ENCODE measurements at regions not wholly inside any gene's neighbourhood (a gene's known extent, or its start where the extent isn't known, plus 50 kb on each side); places are given as distances from the start of the nearest gene placed in this dataset.
A peak's percentile ranks its signal among the peaks of the same experiment; 100 is the strongest.
"Not testable (repeated sequence)": the region's sequence is repeated elsewhere in the genome, so short reads cannot be mapped to it uniquely, and the experiment has no call there.

GRCh38 chr17:13885953-13886889, 183.1 kb upstream of the COX10 start:
- Histone ChIP-seq H3K36me3 (ENCODE audit: insufficient read depth in 1 of 2, low read depth in 1 of 2) (no peaks in the 10 kb centered on the region), H3K4me3 (no peak overlapping the region), H3K27ac (no peak overlapping the region), H3K27me3 (ENCODE audit: insufficient read depth in 3 of 3, low read length in 2 of 3) (peaks cover 0 to 2% (median 0%) of the 10 kb centered on the region in 3 donors), H3K4me1 (no peaks in the 10 kb centered on the region), H3K9me3 (peaks cover 6% of the 10 kb centered on the region)
- no peak for TF ChIP-seq CTCF (IDR thresholded peaks at IDR 0.05)
- WGBS, 3 donors, result 45 to 56% (median 56%) methylated on average over 6 of the region's 6 CpGs
- ATAC-seq, result no peak
- intact Hi-C loops (cut with DNase I), result no loop called here
- DNase-seq, result no peak

- 42 to 45% (median 44%) methylated on average over 7 of the region's 7 CpGs for WGBS, 3 donors
- ATAC-seq (no peak), DNase-seq (peak in 1 of 2 donors; percentile 14)
- Histone ChIP-seq H3K36me3 (ENCODE audit: insufficient read depth in 1 of 2, low read depth in 1 of 2) (no peaks in the 10 kb centered on the region), H3K9me3 (no peaks in the 10 kb centered on the region), H3K4me1 (no peaks in the 10 kb centered on the region), H3K4me3 (no peak overlapping the region), H3K27ac (no peak overlapping the region), H3K27me3 (ENCODE audit: insufficient read depth in 3 of 3, low read length in 2 of 3) (peaks cover 0 to 2% (median 0%) of the 10 kb centered on the region in 3 donors)
- intact Hi-C loops (cut with DNase I), result no loop called here
- no peak for TF ChIP-seq CTCF (IDR thresholded peaks at IDR 0.05)
Observed at GRCh38 chr17:13888056-13888609, 181.2 kb upstream of the COX10 start.

- ATAC-seq; H3K4me3 ChIP-seq; H3K27ac ChIP-seq; H3K36me3 ChIP-seq (ENCODE audit: insufficient read depth in 1 of 2, low read depth in 1 of 2); intact Hi-C loops (cut with DNase I); H3K9me3 ChIP-seq; H3K27me3 ChIP-seq (ENCODE audit: insufficient read depth in 3 of 3, low read length in 2 of 3); H3K4me1 ChIP-seq; DNase-seq: not testable (repeated sequence)
Observed at GRCh38 chr17:13908971-13909370, 160.3 kb upstream of the COX10 start.

- intact Hi-C loops (cut with DNase I), result loop anchor here in 1 of 2 donors (10.0 kb wide), 1 partner anchor 65 kb away; no protein-coding TSS in a partner anchor
- Histone ChIP-seq H3K36me3 (ENCODE audit: insufficient read depth in 1 of 2, low read depth in 1 of 2) (no peaks in the 10 kb centered on the region), H3K27me3 (ENCODE audit: insufficient read depth in 3 of 3, low read length in 2 of 3) (no peaks in the 10 kb centered on the region), H3K4me3 (no peak overlapping the region), H3K9me3 (no peaks in the 10 kb centered on the region), H3K4me1 (no peaks in the 10 kb centered on the region), H3K27ac (no peak overlapping the region)
- ATAC-seq (no peak), DNase-seq (no peak)
- TF ChIP-seq CTCF (IDR thresholded peaks at IDR 0.05), result no peak
- 81 to 89% (median 88%) methylated on average over 11 of the region's 11 CpGs for WGBS, 3 donors
Observed at GRCh38 chr17:13909901-13910519, 159.3 kb upstream of the COX10 start.

GRCh38 chr17:13917634-13918033, 151.7 kb upstream of the COX10 start:
- no peak overlapping the region for H3K4me3 ChIP-seq
- ATAC-seq (no peak), DNase-seq (no peak)
- intact Hi-C loops (cut with DNase I), result loop anchor here in 1 of 2 donors (10.0 kb wide), 1 partner anchor 57 kb away; no protein-coding TSS in a partner anchor
- H3K4me1 ChIP-seq, result no peaks in the 10 kb centered on the region
- H3K27ac ChIP-seq, result no peak overlapping the region
- H3K27me3 ChIP-seq (ENCODE audit: insufficient read depth in 3 of 3, low read length in 2 of 3), result no peaks in the 10 kb centered on the region
- H3K36me3 ChIP-seq (ENCODE audit: insufficient read depth in 1 of 2, low read depth in 1 of 2), result no peaks in the 10 kb centered on the region
- H3K9me3 ChIP-seq, result no peaks in the 10 kb centered on the region
- TF ChIP-seq CTCF (IDR thresholded peaks at IDR 0.05), result no peak

Data from psoas muscle (tissue), 7 donors.